HEK293T (cell line): ENCODE measurements at regions not wholly inside any gene's neighbourhood (a gene's known extent, or its start where the extent isn't known, plus 50 kb on each side); places are given as distances from the start of the nearest gene placed in this dataset.

Experiments used
- CTCF ChIA-PET: fragments of 350-600 bp; formaldehyde crosslinking; extraction: SDS; loops from one replicate; lab custom pipeline; 2021; ENCODE audit warnings: antibody characterized with exemption, inconsistent platforms; lab: Yijun Ruan, JAX
- POLR2A ChIA-PET: fragments of 350-600 bp; formaldehyde crosslinking; extraction: SDS; loops from one replicate; lab custom pipeline; 2020; ENCODE audit warnings: antibody characterized with exemption, inconsistent platforms; lab: Yijun Ruan, JAX
- DNase-seq: peaks from one replicate; pipeline ENCODE4 v3.0.0; 2012; ENCODE audit warnings: mixed read lengths; ENCODE audit errors: extremely low spot score
- ARNT ChIP-seq: fragments of 450-650 bp; IDR thresholded peaks from 2 replicates; pipeline ENCODE4 v1.6.1; 2017; ENCODE audit warnings: mild to moderate bottlenecking
- BHLHE40 ChIP-seq: fragments of 450-650 bp; IDR thresholded peaks from 2 replicates; pipeline ENCODE4 v1.6.1; 2016; ENCODE audit warnings: mild to moderate bottlenecking, moderate library complexity, borderline replicate concordance
- CTBP1 ChIP-seq: fragments of 450-650 bp; IDR thresholded peaks from 2 replicates; pipeline ENCODE4 v1.6.1; 2016; ENCODE audit warnings: borderline replicate concordance
- ELF4 ChIP-seq: fragments of 450-650 bp; IDR thresholded peaks from 2 replicates; pipeline ENCODE4 v1.6.1; 2017; ENCODE audit warnings: antibody characterized with exemption
- FOXA1 ChIP-seq: fragments of 450-650 bp; IDR thresholded peaks from 2 replicates; pipeline ENCODE4 v1.6.1; 2016; ENCODE audit warnings: mild to moderate bottlenecking
- FOXK2 ChIP-seq: fragments of 450-650 bp; IDR thresholded peaks from 2 replicates; pipeline ENCODE4 v1.6.1; 2016; ENCODE audit warnings: mild to moderate bottlenecking
- FOXM1 ChIP-seq: fragments of 450-650 bp; IDR thresholded peaks from 2 replicates; pipeline ENCODE4 v1.6.1; 2017; ENCODE audit warnings: mild to moderate bottlenecking, borderline replicate concordance
- HDGF ChIP-seq: fragments of 450-650 bp; IDR thresholded peaks from 2 replicates; pipeline ENCODE4 v1.6.1; 2017; ENCODE audit warnings: antibody characterized with exemption, borderline replicate concordance
- L3MBTL2 ChIP-seq: fragments of 450-650 bp; conservative IDR thresholded peaks from 2 replicates; pipeline ENCODE4 v1.6.1; 2016; ENCODE audit warnings: mild to moderate bottlenecking
- LEF1 ChIP-seq: fragments of 450-650 bp; IDR thresholded peaks from 2 replicates; pipeline ENCODE4 v1.6.1; 2017; ENCODE audit warnings: mild to moderate bottlenecking, borderline replicate concordance
- NFRKB ChIP-seq: fragments of 450-650 bp; IDR thresholded peaks from 2 replicates; pipeline ENCODE4 v1.6.1; 2016; ENCODE audit warnings: mild to moderate bottlenecking, moderate library complexity
- PKNOX1 ChIP-seq: fragments of 450-650 bp; IDR thresholded peaks from 2 replicates; pipeline ENCODE4 v1.6.1; 2016
- SP1 ChIP-seq: fragments of 450-650 bp; IDR thresholded peaks from 2 replicates; pipeline ENCODE4 v1.6.1; 2017
- SUZ12 ChIP-seq: fragments of 450-650 bp; IDR thresholded peaks from 2 replicates; pipeline ENCODE4 v1.6.1; 2016; ENCODE audit warnings: mild to moderate bottlenecking
- TARDBP ChIP-seq: fragments of 450-650 bp; IDR thresholded peaks from 2 replicates; pipeline ENCODE4 v1.6.1; 2016
- ZNF384 ChIP-seq: fragments of 450-650 bp; IDR thresholded peaks from 2 replicates; pipeline ENCODE4 v1.6.1; 2016

- CTCF ChIA-PET: no interaction called here
- no peak for DNase-seq
- TF ChIP-seq SP1: no peak
- TF ChIP-seq LEF1: no peak
- no peak for TF ChIP-seq FOXA1
- TF ChIP-seq CTBP1: no peak
- no peak for TF ChIP-seq ELF4
- no peak for TF ChIP-seq BHLHE40
- no peak for TF ChIP-seq FOXM1
- TF ChIP-seq SUZ12: no peak
- TF ChIP-seq ARNT: no peak
- no peak for TF ChIP-seq FOXK2
- TF ChIP-seq HDGF: no peak
- no peak for TF ChIP-seq PKNOX1
- TF ChIP-seq TARDBP: no peak
- POLR2A ChIA-PET: no interaction called here
Observed at GRCh38 chr16:85341972-85342695, 229.9 kb upstream of the CIBAR2 start.

- no peak for DNase-seq
- no peak for TF ChIP-seq FOXM1
- no peak for TF ChIP-seq NFRKB
- TF ChIP-seq L3MBTL2: no peak
- TF ChIP-seq HDGF: no peak
- no peak for TF ChIP-seq BHLHE40
- TF ChIP-seq FOXK2: no peak
- ChIA-PET CTCF (interaction anchor here (0.5 to 0.7 kb wide), 3 partner anchors 16 to 130 kb away, joined by 3 to 5 read pairs (median 4); no protein-coding TSS in a partner anchor), POLR2A (no interaction called here)
Observed at GRCh38 chr16:85344502-85345128, 232.3 kb upstream of the CIBAR2 start.

GRCh38 chr16:85345129-85345639, 232.9 kb upstream of the CIBAR2 start:
- no peak for TF ChIP-seq TARDBP
- no peak for TF ChIP-seq NFRKB
- TF ChIP-seq FOXK2: no peak
- no peak for TF ChIP-seq ARNT
- no peak for TF ChIP-seq SP1
- CTCF ChIA-PET: interaction anchor here (0.7 kb wide), 1 partner anchor 16 kb away, joined by 4 read pairs; no protein-coding TSS in a partner anchor
- POLR2A ChIA-PET: no interaction called here
- no peak for DNase-seq

- POLR2A ChIA-PET: no interaction called here
- CTCF ChIA-PET: interaction anchor here (0.6 to 1.3 kb wide), 3 partner anchors 23 to 69 kb away, joined by 3 read pairs; no protein-coding TSS in a partner anchor
- DNase-seq: no peak
- TF ChIP-seq FOXK2 (no peak), CTBP1 (peak; percentile 36; the same call in 1 of the 2 replicates), ARNT (no peak), PKNOX1 (peak; percentile 96), BHLHE40 (no peak), ZNF384 (no peak)
Observed at GRCh38 chr16:85346404-85347212, 234.3 kb upstream of the CIBAR2 start.

GRCh38 chr16:85347213-85347591, 234.9 kb upstream of the CIBAR2 start:
- ChIA-PET POLR2A (no interaction called here), CTCF (interaction anchor here (0.6 to 1.5 kb wide), 8 partner anchors 11 to 451 kb away, joined by 3 to 5 read pairs (median 3); no protein-coding TSS in a partner anchor)
- TF ChIP-seq LEF1 (no peak), CTBP1 (no peak), BHLHE40 (no peak), ELF4 (no peak), ARNT (no peak), FOXK2 (no peak), SP1 (no peak), TARDBP (no peak), L3MBTL2 (no peak), NFRKB (no peak), ZNF384 (no peak), FOXM1 (no peak), HDGF (no peak), FOXA1 (no peak), SUZ12 (no peak)
- peak; percentile 53 for DNase-seq
